GM21737 (cell line): ENCODE measurements at regions not wholly inside any gene's neighbourhood (a gene's known extent, or its start where the extent isn't known, plus 50 kb on each side); places are given as distances from the start of the nearest gene placed in this dataset.
"Not testable (repeated sequence)": the region's sequence is repeated elsewhere in the genome, so short reads cannot be mapped to it uniquely, and the experiment has no call there.

ENCODE experiments used
- ATAC-seq: cut with Tn5 transposase; IDR thresholded peaks from one replicate; pipeline ENCODE4 v1.9.1; 2021; ENCODE audit warnings: mild to moderate bottlenecking, moderate library complexity; ENCODE audit not compliant: unreplicated experiment

DNA sequence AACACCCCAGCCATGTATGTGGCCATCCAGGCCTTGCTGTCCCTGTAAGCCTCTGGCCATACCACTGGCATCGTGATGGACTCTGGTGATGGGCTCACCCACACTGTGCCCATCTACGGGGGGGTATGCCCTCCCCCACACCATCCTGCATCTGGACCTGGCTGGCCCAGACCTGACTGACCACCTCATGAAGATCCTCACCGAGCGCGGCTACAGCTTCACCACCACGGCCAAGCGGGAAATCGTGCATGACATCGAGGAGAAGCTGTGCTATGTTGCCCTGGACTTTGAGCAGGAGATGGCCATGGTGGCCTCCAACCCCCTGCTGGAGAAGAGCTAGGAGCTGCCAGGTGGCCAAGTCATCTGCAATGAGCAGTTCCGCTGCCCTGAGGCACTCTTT, 80.4 kb upstream of the ZCCHC2 start:
- ATAC-seq = no peak

DNA sequence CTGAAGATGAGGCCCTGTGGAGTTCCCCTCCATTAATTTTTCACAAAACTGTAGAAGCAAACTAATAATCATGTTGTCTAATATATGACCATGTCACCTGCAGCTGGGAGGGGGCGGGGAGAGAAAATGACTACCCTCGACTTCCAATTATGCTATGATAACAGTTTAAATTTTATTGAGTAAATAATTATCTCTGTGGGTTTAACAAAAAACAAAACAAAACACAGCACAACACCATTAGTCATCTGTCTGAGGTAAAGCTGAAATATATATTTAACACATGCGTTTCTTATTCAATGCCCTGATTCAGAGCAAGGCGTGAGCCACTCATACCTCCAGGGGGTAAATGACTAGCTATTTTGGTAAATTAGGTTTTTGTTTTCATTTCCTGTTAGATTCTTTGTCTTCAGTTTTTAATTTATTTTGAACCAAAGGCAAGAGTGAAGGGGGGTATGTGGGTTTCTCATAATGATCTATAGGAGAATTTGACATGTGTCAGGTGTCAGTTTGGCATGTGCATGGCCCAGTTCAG, 77.4 kb upstream of the ZCCHC2 start:
- peak; percentile 51 for ATAC-seq

DNA sequence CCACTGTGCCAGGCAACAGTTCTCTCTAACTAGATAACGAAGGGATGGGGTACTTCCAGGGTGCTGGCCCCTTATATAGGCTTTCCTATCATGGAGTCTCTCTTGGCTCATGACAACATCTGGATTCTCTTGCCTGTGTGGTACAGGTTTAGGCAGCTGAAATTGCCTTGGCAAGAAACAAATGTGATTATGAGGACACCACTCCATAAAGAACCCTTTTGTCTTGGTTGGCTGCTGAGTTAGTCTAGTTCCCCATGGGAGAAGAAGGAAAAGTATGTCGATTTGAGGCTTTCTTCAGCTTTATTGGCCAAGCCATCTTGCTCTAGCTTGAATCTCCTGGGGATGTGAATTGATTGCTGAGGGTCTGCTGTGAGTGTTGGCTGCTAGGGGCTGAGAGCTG, 76.3 kb upstream of the ZCCHC2 start:
- ATAC-seq = no peak

DNA sequence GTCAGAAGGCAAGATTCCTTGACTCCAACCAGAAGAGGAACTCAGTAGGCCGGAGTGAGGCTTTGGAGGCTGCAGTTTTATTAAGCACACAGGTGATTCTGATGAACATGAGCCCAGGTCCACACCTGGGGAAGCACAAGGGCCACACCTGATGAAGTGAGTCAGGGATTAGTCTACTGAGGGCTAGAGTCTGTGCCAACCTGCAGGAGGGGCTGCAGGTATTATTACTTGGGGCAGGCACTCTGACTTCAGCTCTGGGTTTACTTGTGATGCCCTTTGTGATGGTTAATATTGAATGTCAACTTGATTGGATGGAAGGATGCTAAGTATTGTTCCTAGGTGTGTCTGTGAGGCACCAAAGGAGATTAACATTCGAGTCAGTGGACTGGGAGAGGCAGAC, 75.2 kb upstream of the ZCCHC2 start:
- no peak for ATAC-seq

DNA sequence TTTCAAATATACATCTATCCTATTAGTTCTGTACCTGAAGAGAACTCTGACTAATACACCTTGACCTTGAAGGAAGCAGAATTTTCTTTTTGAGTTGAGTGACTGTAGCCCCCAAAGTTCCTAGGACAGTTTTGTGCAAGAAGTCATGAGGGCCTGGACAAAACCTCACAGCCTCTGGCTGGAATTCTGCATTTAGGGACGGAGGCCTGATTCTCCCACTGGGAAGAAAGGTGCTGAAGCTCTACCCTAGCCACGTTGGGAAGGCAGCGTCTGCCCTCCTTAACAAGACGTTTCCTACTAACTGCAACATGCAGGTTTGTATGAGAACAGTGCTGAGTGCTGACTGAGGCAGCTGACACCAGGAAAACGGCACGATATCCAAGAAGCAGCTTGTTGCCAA, 74.4 kb upstream of the ZCCHC2 start:
- no peak for ATAC-seq

DNA sequence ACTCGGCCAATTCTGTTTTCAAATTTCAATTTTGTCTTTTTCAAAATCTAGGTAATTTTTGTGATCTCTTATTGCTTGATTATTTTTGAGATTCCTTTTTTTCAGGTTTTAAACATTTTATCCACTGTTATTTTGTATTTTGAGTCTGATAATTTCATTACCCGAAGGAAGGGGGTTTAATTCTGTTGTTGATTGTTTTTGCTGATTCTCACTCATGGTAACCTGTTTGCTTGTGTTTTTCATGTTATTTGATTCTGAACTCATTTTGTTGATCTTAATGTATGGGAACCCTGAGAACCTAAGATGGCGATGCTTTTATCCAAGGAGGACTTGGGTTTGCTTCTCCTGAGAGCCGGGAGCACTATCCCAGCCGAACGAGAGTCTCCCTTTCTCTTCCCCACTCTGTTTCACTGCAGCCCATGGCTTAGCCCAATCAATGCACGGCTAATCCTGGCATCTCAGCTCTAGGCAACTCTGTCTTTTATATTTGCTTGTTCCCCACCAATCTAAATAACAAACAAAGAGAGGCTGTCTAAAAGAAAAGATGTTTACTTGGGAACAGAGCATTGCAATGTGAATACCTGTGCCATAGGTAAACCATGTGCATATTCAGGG, 73.2 kb upstream of the ZCCHC2 start:
- ATAC-seq = no peak

DNA sequence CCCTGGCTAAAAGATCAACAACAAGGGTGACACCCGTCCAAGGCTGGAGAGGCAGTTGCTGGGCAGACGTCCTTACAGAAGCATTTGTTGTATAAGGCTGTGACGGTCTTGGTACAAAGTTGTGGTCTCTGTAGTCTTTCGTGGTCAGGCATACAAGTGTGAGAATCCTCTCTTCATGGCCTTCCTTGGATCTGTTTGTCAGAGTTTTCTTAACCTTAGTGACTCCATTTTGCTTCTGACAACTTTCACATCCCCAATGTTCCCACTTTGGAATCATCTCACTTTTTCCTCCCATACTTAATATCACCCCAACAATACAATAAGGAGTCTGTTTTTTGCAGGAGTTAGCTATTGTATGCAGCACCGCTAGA, 72.7 kb upstream of the ZCCHC2 start:
- no peak for ATAC-seq

DNA sequence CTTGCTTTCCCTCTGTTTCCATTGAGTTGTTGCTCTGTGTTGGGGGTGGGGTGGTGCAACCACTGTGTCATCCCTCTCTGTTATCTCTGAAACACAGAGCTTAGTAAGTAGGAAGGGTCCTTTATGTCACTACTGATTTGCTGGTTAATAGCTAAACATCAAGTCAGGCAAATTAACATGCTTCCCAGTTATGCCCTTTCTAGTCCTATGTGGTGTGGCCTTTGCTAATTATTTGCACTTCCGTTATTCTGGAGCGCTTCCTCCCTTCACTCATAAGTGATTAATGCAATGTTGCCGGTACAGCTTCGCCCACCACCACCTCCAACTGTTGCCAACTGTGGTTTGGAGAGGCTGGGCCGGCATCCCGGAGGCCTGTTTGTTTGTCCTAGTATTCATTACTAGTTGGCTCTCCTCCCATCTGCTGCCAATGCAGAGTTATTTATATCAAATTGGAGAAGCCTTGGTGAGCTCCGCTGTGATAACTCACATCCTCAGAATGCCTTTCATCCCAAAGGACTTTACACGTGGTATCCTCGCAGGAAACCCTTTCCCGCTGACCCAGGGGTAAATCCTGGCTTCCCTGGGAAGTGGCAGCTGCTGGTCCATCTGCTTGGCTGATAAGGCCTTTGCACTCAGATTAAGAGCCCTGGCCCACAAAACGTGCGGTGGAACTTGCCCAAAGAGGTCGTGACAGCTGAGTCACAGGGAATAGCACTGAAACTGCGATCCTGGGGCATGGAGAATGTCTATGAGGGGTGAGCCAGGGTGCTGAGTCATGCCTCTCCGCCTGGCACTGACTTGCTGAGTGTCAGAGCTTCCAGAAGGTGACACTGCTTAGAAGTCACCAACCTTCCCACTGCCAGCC, 72.0 kb upstream of the ZCCHC2 start:
- no peak for ATAC-seq

DNA sequence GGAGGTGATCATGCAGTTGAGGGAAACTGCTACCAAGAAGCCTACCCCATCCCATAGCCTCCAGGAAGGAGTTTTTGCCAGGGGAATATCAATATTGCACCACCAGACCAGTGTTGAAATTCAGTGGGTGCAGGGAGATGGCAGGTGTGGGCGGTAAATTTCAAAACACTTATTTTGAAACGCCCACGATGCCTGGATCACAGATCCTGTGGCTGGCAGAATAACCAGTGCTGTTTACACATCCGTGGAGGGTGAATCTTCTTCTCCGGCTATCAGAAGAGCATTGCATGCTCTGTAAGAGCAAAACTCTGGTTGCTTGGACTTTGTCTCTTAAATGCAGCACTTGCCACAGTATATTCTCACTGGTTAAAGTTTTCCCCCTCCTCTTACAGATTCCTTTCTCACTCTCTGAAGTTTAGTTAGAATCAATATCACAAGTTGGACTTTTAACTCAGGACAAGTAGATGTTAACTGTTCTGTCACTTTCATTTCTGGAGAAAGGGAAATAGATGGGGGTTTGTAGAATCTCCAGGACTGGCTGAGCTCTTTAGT, 70.5 kb upstream of the ZCCHC2 start:
- no peak for ATAC-seq

DNA sequence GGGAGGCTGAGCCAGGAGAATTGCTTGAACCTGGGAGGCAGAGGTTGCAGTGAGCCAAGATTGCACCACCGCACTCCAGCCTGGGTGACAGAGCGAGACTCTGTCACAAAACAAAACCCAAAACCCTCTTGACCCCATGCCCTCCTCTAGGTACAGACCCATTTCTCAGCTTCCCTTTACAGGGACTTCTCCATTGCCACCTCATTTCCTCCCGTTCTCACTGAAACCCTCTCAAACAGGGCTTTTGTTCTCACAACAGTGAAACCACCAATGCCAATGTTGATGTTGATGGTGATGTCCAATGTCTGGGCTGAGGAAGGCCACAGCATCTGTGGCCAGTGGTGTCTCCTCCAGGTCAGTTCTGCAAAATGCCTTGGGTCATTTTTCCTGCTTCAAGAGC, 69.0 kb upstream of the ZCCHC2 start:
- no peak for ATAC-seq

DNA sequence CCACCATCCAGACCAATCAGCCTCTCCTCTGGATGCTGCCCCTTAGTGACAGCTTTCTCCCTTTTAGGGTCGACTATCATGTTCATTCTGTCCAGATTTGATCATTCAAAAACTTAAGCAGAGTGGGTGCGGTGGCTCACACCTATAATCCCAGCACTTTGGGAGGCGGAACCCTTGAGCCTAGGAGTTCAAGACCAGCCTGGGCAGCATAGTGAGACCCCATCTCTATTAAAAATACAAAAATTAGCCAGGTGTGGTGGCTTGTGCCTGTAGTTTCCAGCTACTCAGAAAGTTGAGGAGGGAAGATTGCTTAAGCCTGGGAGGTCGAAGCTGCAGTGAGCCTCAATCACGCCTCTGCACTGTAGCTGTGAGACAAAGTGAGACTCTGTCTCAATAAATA, 68.3 kb upstream of the ZCCHC2 start:
- ATAC-seq = no peak

DNA sequence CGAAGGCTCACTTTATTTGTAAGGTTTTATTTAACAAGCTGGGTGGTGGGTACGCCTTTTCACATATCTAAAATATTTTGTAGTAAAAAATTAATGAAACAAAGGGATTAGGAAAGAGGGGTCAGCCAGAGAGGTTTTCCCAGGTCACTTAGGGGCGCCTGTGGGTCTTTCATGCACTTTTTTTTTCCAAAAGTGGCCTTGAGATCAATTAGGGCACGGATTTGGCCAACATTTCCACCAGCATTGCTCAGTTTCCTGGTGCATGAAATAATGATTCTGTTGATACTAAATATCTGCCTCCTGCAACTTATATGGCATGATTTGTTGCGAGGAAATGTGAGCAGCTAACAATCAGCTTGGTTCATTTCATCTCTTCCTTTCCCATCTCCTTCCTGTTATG, 67.6 kb upstream of the ZCCHC2 start:
- no peak for ATAC-seq

DNA sequence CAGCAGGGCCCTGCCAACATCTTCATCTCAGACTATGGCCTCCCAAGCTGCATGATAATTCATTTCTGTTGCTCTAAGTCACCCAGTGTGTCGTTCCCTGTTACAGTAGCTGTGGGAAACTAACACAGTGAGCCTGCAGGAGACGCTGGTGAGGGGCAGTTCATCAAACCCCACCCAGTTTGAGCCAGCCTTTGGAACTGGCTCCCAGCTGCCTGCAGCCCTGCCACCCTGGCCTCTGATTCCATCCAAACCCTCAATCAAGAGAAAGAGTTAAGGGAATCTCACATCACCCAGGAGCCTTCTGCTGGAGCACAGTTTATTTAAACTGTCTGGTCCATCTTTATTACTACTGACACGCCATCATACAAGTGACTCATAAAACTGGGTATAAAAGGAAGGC, 64.9 kb upstream of the ZCCHC2 start:
- no peak for ATAC-seq

DNA sequence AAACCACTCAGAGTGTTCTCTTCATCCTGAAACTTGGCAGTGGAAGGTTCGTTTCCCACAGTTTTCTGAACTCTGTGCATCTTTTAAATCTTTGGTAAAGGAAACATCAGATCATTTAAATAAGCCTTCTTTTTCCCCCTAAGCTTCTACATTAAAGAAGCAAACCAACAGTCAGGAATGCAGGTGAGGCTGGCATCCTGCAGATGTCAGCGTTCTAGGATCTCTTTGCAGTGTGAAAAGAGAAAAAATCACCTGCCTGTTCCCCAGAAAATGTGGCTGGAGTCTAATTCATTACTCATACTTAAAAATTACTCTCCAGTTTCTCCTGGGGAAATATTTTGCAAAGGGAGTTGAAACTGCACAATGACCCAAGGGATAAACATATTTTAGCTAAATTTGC, 64.5 kb upstream of the ZCCHC2 start:
- no peak for ATAC-seq

DNA sequence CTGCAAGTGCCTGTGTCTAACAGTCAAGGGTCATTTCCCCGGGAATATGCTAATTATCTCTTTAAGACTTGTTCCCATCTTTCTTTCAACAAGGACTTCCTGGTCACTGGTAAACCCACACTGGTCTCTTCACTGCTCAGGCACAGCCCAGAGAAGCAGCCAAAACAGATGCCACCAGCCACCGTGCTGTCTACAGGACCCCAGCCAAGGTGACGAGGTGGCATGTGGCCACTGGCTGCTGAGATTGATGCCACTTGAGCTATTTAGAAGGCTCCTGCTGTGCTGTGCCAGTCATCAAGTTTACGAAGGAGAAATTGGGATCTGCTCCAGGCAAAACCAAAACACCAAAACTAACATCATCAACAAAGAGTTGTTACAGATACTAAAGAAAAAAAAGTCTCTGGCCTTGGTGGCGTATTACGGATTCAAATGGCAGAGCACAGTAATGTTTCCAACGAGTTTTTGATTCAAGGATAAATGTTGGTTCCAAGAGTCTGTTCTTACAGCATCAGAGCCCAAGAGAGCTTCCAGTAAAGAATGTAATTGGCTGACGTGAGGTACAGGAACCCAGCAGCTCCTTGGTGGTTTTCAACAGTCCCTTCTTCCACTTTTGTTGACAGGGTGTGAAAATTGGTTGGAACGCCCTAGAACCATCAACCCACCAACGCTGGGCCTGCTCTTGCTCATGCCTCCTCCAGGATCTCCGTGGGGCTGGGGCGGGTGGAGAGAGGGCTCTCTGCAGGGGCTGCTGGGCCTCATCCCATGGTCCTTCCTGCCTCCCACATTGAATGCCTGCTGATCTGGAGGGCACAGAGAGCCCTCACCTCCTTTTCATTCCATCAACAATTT, 63.7 kb upstream of the ZCCHC2 start:
- ATAC-seq = no peak

DNA sequence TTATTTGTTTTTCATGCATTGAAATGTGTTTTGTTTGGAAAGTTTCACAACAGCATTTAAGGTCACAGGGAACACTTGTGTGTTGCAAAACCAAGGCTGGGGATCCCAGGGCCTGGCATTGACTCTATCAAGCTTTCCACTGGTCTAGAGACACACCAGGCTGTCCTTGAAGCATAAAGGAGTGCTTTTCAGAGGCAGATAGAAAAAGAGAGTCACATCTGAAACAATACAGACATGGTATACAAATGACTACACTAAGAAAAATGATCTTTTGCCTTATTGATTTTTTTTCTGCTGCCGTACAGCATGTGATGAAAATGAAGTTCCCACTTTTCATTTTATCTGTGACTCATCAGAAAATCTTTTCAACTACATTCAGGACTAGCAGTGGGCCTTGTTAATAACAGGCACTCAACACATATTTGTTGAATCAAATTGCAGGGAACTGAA, 61.9 kb upstream of the ZCCHC2 start:
- ATAC-seq = no peak

DNA sequence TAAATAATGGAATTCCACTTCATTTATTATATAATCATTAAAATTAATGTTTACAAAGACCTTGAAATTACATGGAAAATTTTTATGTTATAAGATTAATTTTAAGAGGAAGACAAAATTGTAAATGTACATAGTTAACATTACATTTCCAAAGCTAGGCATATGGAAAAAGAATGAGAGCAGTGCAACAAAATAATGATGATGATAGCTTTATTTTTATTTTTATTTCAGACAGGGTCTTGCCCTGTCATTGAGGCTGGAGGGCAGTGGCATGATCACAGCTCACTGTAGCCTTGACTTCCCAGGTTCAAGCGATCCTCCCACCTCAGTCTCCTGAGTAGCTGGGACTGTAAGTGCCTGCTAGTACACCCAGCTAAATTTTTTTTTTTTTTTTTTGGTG, 61.2 kb upstream of the ZCCHC2 start:
- ATAC-seq = no peak

DNA sequence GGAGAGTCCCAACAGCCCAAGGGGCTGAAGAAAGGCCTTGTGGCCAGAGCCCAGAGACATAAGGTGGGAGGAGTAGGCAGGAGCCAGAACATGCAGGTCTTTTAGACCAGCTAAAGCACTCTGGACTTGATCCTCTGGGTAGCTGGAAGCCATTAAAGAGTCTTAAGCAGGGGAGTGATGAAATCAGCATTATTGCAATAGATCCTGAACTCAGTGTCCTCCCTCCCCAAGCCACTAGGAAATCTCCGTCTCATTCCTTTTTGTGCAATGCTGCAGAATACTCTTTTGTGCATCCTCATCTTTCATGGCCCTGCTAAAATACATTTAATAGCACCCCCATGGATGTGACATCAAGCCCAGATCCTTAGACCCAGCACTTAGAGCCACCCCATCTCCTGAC, 58.6 kb upstream of the ZCCHC2 start:
- no peak for ATAC-seq

DNA sequence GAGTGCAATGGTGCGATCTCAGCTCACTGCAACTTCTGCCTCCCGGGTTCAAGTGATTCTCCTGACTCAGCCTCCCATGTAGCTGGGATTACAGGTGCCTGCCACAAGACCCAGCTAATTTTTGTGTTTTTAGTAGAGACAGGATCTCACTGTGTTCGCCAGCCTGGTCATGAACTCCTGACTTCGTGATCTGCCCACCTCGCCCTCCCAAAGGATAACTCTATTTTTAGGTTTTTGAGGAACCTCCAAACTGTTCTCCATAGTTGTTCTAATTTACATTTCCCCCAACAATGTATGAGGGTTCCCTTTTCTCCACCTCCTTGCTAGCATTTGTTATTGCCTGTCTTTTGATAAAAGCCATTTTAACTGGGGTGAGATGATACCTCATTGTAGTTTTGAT, 53.7 kb upstream of the ZCCHC2 start:
- ATAC-seq = not testable (repeated sequence)
